Cardiac muscle cell (in vitro differentiated cells and primary cell): ENCODE measurements at regions not wholly inside any gene's neighbourhood (a gene's known extent, or its start where the extent isn't known, plus 50 kb on each side); places are given as distances from the start of the nearest gene placed in this dataset.
A peak's percentile ranks its signal among the peaks of the same experiment; 100 is the strongest.

Experiments
- DNase-seq, 2 donors: peaks; one replicate each; pipeline versions ENCODE4 v3.0.0 to v3.0.0-alpha.2; 2010 to 2017; ENCODE audit warnings: low read depth in 1 of 2, low spot score in 1 of 2
- H3K27ac ChIP-seq: fragments of 200-600 bp; sonication (generic); 2 replicates; pipeline ENCODE4 v1.5.1; 2016
- H3K27me3 ChIP-seq: fragments of 200-600 bp; sonication (generic); 2 replicates; pipeline ENCODE4 v1.6.0; 2016; ENCODE audit warnings: control low read depth
- H3K36me3 ChIP-seq: fragments of 200-600 bp; sonication (generic); 2 replicates; pipeline ENCODE4 v1.5.1; 2016; ENCODE audit warnings: control low read depth
- H3K4me1 ChIP-seq: fragments of 200-600 bp; sonication (generic); 2 replicates; pipeline ENCODE4 v1.8.1; 2017; ENCODE audit warnings: low read depth, mild to moderate bottlenecking, mixed run types
- H3K4me3 ChIP-seq: fragments of 200-600 bp; sonication (generic); 2 replicates; pipeline ENCODE4 v1.5.1; 2016; ENCODE audit warnings: mild to moderate bottlenecking
- H3K9me3 ChIP-seq: fragments of 200-600 bp; sonication (generic); 2 replicates; pipeline ENCODE4 v1.5.1; 2017; ENCODE audit warnings: low read depth, mild to moderate bottlenecking, control low read depth
- CTCF ChIP-seq: IDR thresholded peaks from 2 replicates; pipeline ENCODE4 v1.5.1; 2012; ENCODE audit warnings: low read depth, mild to moderate bottlenecking, low read length

GRCh38 chr2:45320956-45321355 lies 290.1 kb downstream of the SRBD1 start:
- Histone ChIP-seq H3K27me3 (no peaks in the 10 kb centered on the region), H3K4me1 (no peaks in the 10 kb centered on the region), H3K36me3 (no peaks in the 10 kb centered on the region), H3K9me3 (no peaks in the 10 kb centered on the region), H3K4me3 (no peak overlapping the region), H3K27ac (no peak overlapping the region)
- TF ChIP-seq CTCF: no peak
- DNase-seq: no peak

- no peaks in the 10 kb centered on the region for H3K27me3 ChIP-seq
- DNase-seq: no peak
- H3K36me3 ChIP-seq: no peaks in the 10 kb centered on the region
- no peaks in the 10 kb centered on the region for H3K4me1 ChIP-seq
- H3K9me3 ChIP-seq: no peaks in the 10 kb centered on the region
- H3K27ac ChIP-seq: no peak overlapping the region
- no peak for TF ChIP-seq CTCF
- H3K4me3 ChIP-seq: no peak overlapping the region
Observed at GRCh38 chr2:45319683-45320455, 291.2 kb downstream of the SRBD1 start.

GRCh38 chr2:45318686-45319085 lies 292.4 kb downstream of the SRBD1 start:
- no peaks in the 10 kb centered on the region for H3K9me3 ChIP-seq
- no peaks in the 10 kb centered on the region for H3K27me3 ChIP-seq
- H3K36me3 ChIP-seq: no peaks in the 10 kb centered on the region
- H3K27ac ChIP-seq: no peak overlapping the region
- no peak for TF ChIP-seq CTCF
- H3K4me1 ChIP-seq: no peaks in the 10 kb centered on the region
- H3K4me3 ChIP-seq: no peak overlapping the region
- DNase-seq: no peak

- no peaks in the 10 kb centered on the region for H3K9me3 ChIP-seq
- TF ChIP-seq CTCF: no peak
- H3K4me1 ChIP-seq: no peaks in the 10 kb centered on the region
- no peaks in the 10 kb centered on the region for H3K36me3 ChIP-seq
- no peak for DNase-seq
- H3K4me3 ChIP-seq: no peak overlapping the region
- H3K27ac ChIP-seq: no peak overlapping the region
- no peaks in the 10 kb centered on the region for H3K27me3 ChIP-seq
Observed at GRCh38 chr2:45316576-45317338, 294.3 kb downstream of the SRBD1 start.

- Histone ChIP-seq H3K27me3 (no peaks in the 10 kb centered on the region), H3K27ac (no peak overlapping the region), H3K4me1 (no peaks in the 10 kb centered on the region), H3K36me3 (no peaks in the 10 kb centered on the region), H3K4me3 (no peak overlapping the region), H3K9me3 (no peaks in the 10 kb centered on the region)
- peak in 1 of 2 donors; percentile 92 for DNase-seq
- no peak for TF ChIP-seq CTCF
Observed at GRCh38 chr2:45315861-45316260, 295.2 kb downstream of the SRBD1 start.
